SU-DHL-6 (cell line): ENCODE measurements at regions not wholly inside any gene's neighbourhood (a gene's known extent, or its start where the extent isn't known, plus 50 kb on each side); places are given as distances from the start of the nearest gene placed in this dataset.
"Not testable (repeated sequence)": the region's sequence is repeated elsewhere in the genome, so short reads cannot be mapped to it uniquely, and the experiment has no call there.

Experiments
- H2AFZ ChIP-seq: fragments of 200-600 bp; sonication (generic); 2 replicates; pipeline ENCODE4 v1.6.1; 2014; ENCODE audit warnings: low read depth, mild to moderate bottlenecking, moderate library complexity, mixed read lengths, antibody characterized with exemption, low read length; ENCODE audit not compliant: severe bottlenecking
- H3F3A ChIP-seq: fragments of 200-600 bp; shearing (Covaris generic); 2 replicates; pipeline ENCODE4 v1.6.0; 2016; ENCODE audit warnings: antibody characterized with exemption, mild to moderate bottlenecking; ENCODE audit not compliant: insufficient read depth
- H3K27ac ChIP-seq: fragments of 200-600 bp; sonication (generic); 2 replicates; pipeline ENCODE4 v1.5.1; 2016; ENCODE audit warnings: low read depth, mild to moderate bottlenecking, low read length, moderate library complexity, mixed read lengths
- H3K27me3 ChIP-seq: fragments of 200-600 bp; sonication (generic), shearing (Covaris generic); 2 replicates; pipeline ENCODE4 v1.6.0; 2014; ENCODE audit warnings: mild to moderate bottlenecking, low read length
- H3K36me3 ChIP-seq: fragments of 200-600 bp; sonication (generic); 2 replicates; pipeline ENCODE4 v1.6.1; 2014; ENCODE audit warnings: mild to moderate bottlenecking, low read length, mixed read lengths
- H3K4me2 ChIP-seq: fragments of 300-600, 200-600 bp; shearing (Covaris generic), sonication (generic); 2 replicates; pipeline ENCODE4 v1.6.0; 2014; ENCODE audit warnings: low read length, low read depth, mild to moderate bottlenecking; ENCODE audit not compliant: poor library complexity, severe bottlenecking
- H3K4me3 ChIP-seq: fragments of 200-600 bp; sonication (generic); 2 replicates; pipeline ENCODE4 v1.5.1; 2014; ENCODE audit warnings: antibody characterized with exemption, low read length, mild to moderate bottlenecking, mixed read lengths; ENCODE audit not compliant: insufficient read depth, poor library complexity, severe bottlenecking
- H3K79me2 ChIP-seq: fragments of 200-600 bp; sonication (generic); 2 replicates; pipeline ENCODE4 v1.6.1; 2014; ENCODE audit warnings: mild to moderate bottlenecking, low read length, moderate library complexity; ENCODE audit not compliant: insufficient read depth
- H3K9ac ChIP-seq: fragments of 200-600 bp; sonication (generic); 2 replicates; pipeline ENCODE4 v1.7.0; 2014; ENCODE audit warnings: mild to moderate bottlenecking, low read length
- H3K9me2 ChIP-seq: fragments of 200-600 bp; sonication (generic); replicated peaks from 2 replicates; pipeline ENCODE4 v1.6.1; 2014; ENCODE audit warnings: low read length; ENCODE audit not compliant: insufficient read depth
- H3K9me3 ChIP-seq: fragments of 200-600 bp; sonication (generic); 2 replicates; pipeline ENCODE4 v1.6.1; 2014; ENCODE audit warnings: low read length, mixed read lengths; ENCODE audit not compliant: insufficient read depth
- H4K20me1 ChIP-seq: fragments of 200-600 bp; sonication (generic); 2 replicates; pipeline ENCODE4 v1.6.1; 2014; ENCODE audit warnings: low read depth, mild to moderate bottlenecking, antibody characterized with exemption, low read length, moderate library complexity, mixed read lengths
- CTCF ChIP-seq: fragments of 200-600 bp; sonication (generic); IDR thresholded peaks from one replicate; pipeline ENCODE4 v1.5.1; 2017; ENCODE audit warnings: antibody characterized with exemption, mild to moderate bottlenecking, low read length, moderate library complexity; ENCODE audit not compliant: insufficient read depth, poor library complexity, severe bottlenecking
- EZH2phosphoT487 ChIP-seq: fragments of 200-600 bp; sonication (generic), shearing (Covaris generic); conservative IDR thresholded peaks from 2 replicates; pipeline ENCODE4 v1.6.1; 2018; ENCODE audit warnings: mild to moderate bottlenecking, antibody characterized with exemption, low read length, moderate library complexity, mixed read lengths

- Histone ChIP-seq H3K27me3 (no peaks in the 10 kb centered on the region), H3K36me3 (no peaks in the 10 kb centered on the region), H3K9ac (no peak overlapping the region), H3K9me3 (no peaks in the 10 kb centered on the region), H3K79me2 (no peaks in the 10 kb centered on the region), H3K4me3 (no peak overlapping the region), H3K9me2 (no peaks in the 10 kb centered on the region), H4K20me1 (no peaks in the 10 kb centered on the region), H3K27ac (no peak overlapping the region), H3K4me2 (no peak overlapping the region), H3F3A (no peaks in the 10 kb centered on the region), H2AFZ (no peak overlapping the region)
- TF ChIP-seq CTCF (no peak), EZH2phosphoT487 (no peak)
Observed at GRCh38 chr7:79761876-79762429, 308.5 kb upstream of the MAGI2 start.

- H3K27me3 ChIP-seq, H2AFZ ChIP-seq, H3K4me2 ChIP-seq, H3K9ac ChIP-seq, H3K36me3 ChIP-seq, H3K79me2 ChIP-seq, H4K20me1 ChIP-seq, H3K9me2 ChIP-seq, H3K27ac ChIP-seq, H3F3A ChIP-seq, H3K9me3 ChIP-seq, H3K4me3 ChIP-seq: not testable (repeated sequence)
Observed at GRCh38 chr7:79750941-79751340, 297.5 kb upstream of the MAGI2 start.

- H3K9me3 ChIP-seq = no peaks in the 10 kb centered on the region
- H2AFZ ChIP-seq = no peak overlapping the region
- H3K27ac ChIP-seq = no peak overlapping the region
- no peaks in the 10 kb centered on the region for H3K36me3 ChIP-seq
- H3K9ac ChIP-seq = no peak overlapping the region
- no peaks in the 10 kb centered on the region for H3K9me2 ChIP-seq
- no peak overlapping the region for H3K4me2 ChIP-seq
- H3K4me3 ChIP-seq = no peak overlapping the region
- no peaks in the 10 kb centered on the region for H3F3A ChIP-seq
- TF ChIP-seq EZH2phosphoT487 (no peak), CTCF (no peak)
- no peaks in the 10 kb centered on the region for H3K79me2 ChIP-seq
- H4K20me1 ChIP-seq = no peaks in the 10 kb centered on the region; the same call in 1 of the 2 replicates
- H3K27me3 ChIP-seq = no peaks in the 10 kb centered on the region
Observed at GRCh38 chr7:79749856-79750255, 296.4 kb upstream of the MAGI2 start.

- no peak overlapping the region for H3K4me3 ChIP-seq
- H3F3A ChIP-seq = no peaks in the 10 kb centered on the region
- no peak overlapping the region for H3K4me2 ChIP-seq
- H2AFZ ChIP-seq = no peak overlapping the region
- H3K27me3 ChIP-seq = no peaks in the 10 kb centered on the region
- no peak overlapping the region for H3K9ac ChIP-seq
- no peaks in the 10 kb centered on the region for H3K79me2 ChIP-seq
- no peaks in the 10 kb centered on the region; the same call in 1 of the 2 replicates for H4K20me1 ChIP-seq
- H3K27ac ChIP-seq = no peak overlapping the region
- H3K36me3 ChIP-seq = no peaks in the 10 kb centered on the region
- TF ChIP-seq EZH2phosphoT487 (no peak), CTCF (no peak)
- no peaks in the 10 kb centered on the region for H3K9me2 ChIP-seq
- no peaks in the 10 kb centered on the region for H3K9me3 ChIP-seq
Observed at GRCh38 chr7:79741684-79742083, 288.2 kb upstream of the MAGI2 start.
